B cell (primary cell): ENCODE measurements at regions not wholly inside any gene's neighbourhood (a gene's known extent, or its start where the extent isn't known, plus 50 kb on each side); places are given as distances from the start of the nearest gene placed in this dataset.

Experiments used
- ATAC-seq: fragments of 200-7000 bp; cut with Tn5 transposase; one replicate; pipeline ENCODE4 v1.10.0; 2021; ENCODE audit warnings: low read depth, mild to moderate bottlenecking, moderate number of reproducible peaks, moderate library complexity
- CTCF ChIA-PET: fragments of 350-600 bp; sonication (Branson Sonifier 250); formaldehyde crosslinking; loops from one replicate; lab custom pipeline; 2021; ENCODE audit warnings: antibody characterized with exemption, inconsistent platforms; lab: Charles Lee
- POLR2A ChIA-PET: fragments of 350-600 bp; sonication (Branson Sonifier 250); formaldehyde crosslinking; loops from one replicate; lab custom pipeline; 2021; ENCODE audit warnings: antibody characterized with exemption; lab: Charles Lee
- DNase-seq: peaks from one replicate; pipeline ENCODE4 v3.0.0; 2013
- H2AFZ ChIP-seq: 2 replicates; pipeline ENCODE4 v1.6.1; 2012; ENCODE audit warnings: mild to moderate bottlenecking, low read depth, low read length; ENCODE audit not compliant: insufficient read depth, poor library complexity, severe bottlenecking
- H3K27ac ChIP-seq, 2 donors: 1 replicate in 1 of 2; 2 replicates in 1 of 2; pipeline ENCODE4 v1.5.1; 2012 to 2013; ENCODE audit warnings: low read length in 2 of 2, mild to moderate bottlenecking in 2 of 2, moderate library complexity in 1 of 2
- H3K27me3 ChIP-seq, 4 experiments: fragments of 200-600 bp in 1 of 4; sonication (generic) in 1 of 4; replicated peaks in 1 of 4; 1 replicate in 2 of 4; 2 replicates in 2 of 4; pipeline versions ENCODE4 v1.6.1 to v1.7.0; 2013 to 2016; ENCODE audit warnings: low read length in 3 of 4, mild to moderate bottlenecking in 2 of 4, mixed read lengths in 1 of 4, moderate library complexity in 1 of 4; ENCODE audit not compliant: insufficient read depth in 4 of 4, control insufficient read depth in 3 of 4; ENCODE audit errors: control extremely low read depth in 1 of 4
- H3K36me3 ChIP-seq, 2 experiments: replicated peaks in 1 of 2; 1 replicate in 1 of 2; 2 replicates in 1 of 2; pipeline versions ENCODE4 v1.6.1 to v1.7.1; 2013; ENCODE audit warnings: low read length in 1 of 2; ENCODE audit not compliant: insufficient read depth in 2 of 2, control insufficient read depth in 1 of 2; ENCODE audit errors: control extremely low read depth in 1 of 2, extremely low read depth in 1 of 2
- H3K4me1 ChIP-seq, 2 donors: fragments of 200-600 bp in 1 of 2; sonication (generic) in 1 of 2; 1 replicate in 1 of 2; 2 replicates in 1 of 2; pipeline versions ENCODE4 v1.5.1 to v1.6.1; 2013 to 2017; ENCODE audit warnings: low read length in 2 of 2; ENCODE audit not compliant: control insufficient read depth in 2 of 2, insufficient read depth in 2 of 2
- H3K4me2 ChIP-seq: replicated peaks from 2 replicates; pipeline ENCODE3; 2012; ENCODE audit warnings: mild to moderate bottlenecking, low read depth, low read length; ENCODE audit not compliant: poor library complexity, severe bottlenecking
- H3K4me3 ChIP-seq, 5 experiments: fragments of 200-600 bp in 1 of 5; sonication (generic) in 1 of 5; 1 replicate in 3 of 5; 2 replicates in 2 of 5; pipeline versions ENCODE4 v1.5.1 to v1.7.0; 2011 to 2016; ENCODE audit warnings: low read length in 4 of 5, mild to moderate bottlenecking in 4 of 5, low read depth in 2 of 5, control low read depth in 1 of 5, moderate library complexity in 1 of 5; ENCODE audit not compliant: insufficient read depth in 1 of 5; ENCODE audit errors: control extremely low read depth in 1 of 5, extremely low read depth in 1 of 5
- H3K79me2 ChIP-seq: fragments of 200-600 bp; sonication (generic); one replicate; pipeline ENCODE4 v1.6.0; 2016; ENCODE audit warnings: low read length; ENCODE audit not compliant: control insufficient read depth, insufficient read depth
- H3K9ac ChIP-seq: fragments of 200-600 bp; sonication (generic); 2 replicates; pipeline ENCODE4 v1.6.1; 2017; ENCODE audit warnings: mild to moderate bottlenecking, low read length, moderate library complexity
- H3K9me3 ChIP-seq, 3 donors: one replicate each; pipeline versions ENCODE4 v1.6.1 to v1.7.1; 2013; ENCODE audit warnings: low read length in 2 of 3; ENCODE audit not compliant: control insufficient read depth in 2 of 3, insufficient read depth in 1 of 3; ENCODE audit errors: control extremely low read depth in 1 of 3
- H4K20me1 ChIP-seq: 2 replicates; pipeline ENCODE4 v1.6.0; 2012; ENCODE audit warnings: mild to moderate bottlenecking, low read length; ENCODE audit not compliant: insufficient read depth, control insufficient read depth, poor library complexity, severe bottlenecking
- H3K27ac Mint-ChIP-seq: one replicate; pipeline ENCODE4 v1.8.0; 2021; ENCODE audit warnings: mixed read lengths
- H3K27me3 Mint-ChIP-seq: one replicate; pipeline ENCODE4 v1.8.0; 2021; ENCODE audit warnings: mixed read lengths
- H3K4me1 Mint-ChIP-seq: one replicate; pipeline ENCODE4 v1.8.0; 2021; ENCODE audit warnings: mixed read lengths
- H3K4me3 Mint-ChIP-seq: one replicate; pipeline ENCODE4 v1.8.0; 2021; ENCODE audit warnings: mixed read lengths
- H3K9me3 Mint-ChIP-seq: one replicate; pipeline ENCODE4 v1.8.0; 2022; ENCODE audit warnings: mixed read lengths; ENCODE audit not compliant: insufficient read depth
- EZH2 ChIP-seq: IDR thresholded peaks from 2 replicates; pipeline ENCODE4 v1.6.1; 2012; ENCODE audit warnings: borderline replicate concordance, low read depth, mild to moderate bottlenecking, moderate library complexity, low read length; ENCODE audit not compliant: insufficient read depth, poor library complexity, severe bottlenecking
- WGBS: methylation state at CpG from one replicate; pipeline ENCODE4 v1.1.5; 2013; ENCODE audit warnings: missing lambda C conversion rate; ENCODE audit not compliant: insufficient coverage; 5-methylcytosine and 5-hydroxymethylcytosine counted together
- intact Hi-C: fragments of 100-400 bp; cut with micrococcal nuclease; formaldehyde crosslinking; loops from one replicate; pipeline ENCODE4 v1.10.0; 2022
- TF ChIP-seq, protein P1 (sequence below): fragments of 200-600 bp; IDR thresholded peaks from one replicate; pipeline ENCODE4 v1.8.0; 2022; ENCODE audit warnings: antibody characterized with exemption, mild to moderate bottlenecking

GRCh38 chr3:188948281-188948996 lies 223.3 kb upstream of the TPRG1 start:
- H3K4me3 Mint-ChIP-seq: no peak overlapping the region
- H3K4me3 ChIP-seq: no peak overlapping the region
- no peak for ATAC-seq
- peaks cover 15% of the 10 kb centered on the region for H3K27me3 Mint-ChIP-seq
- peaks cover 10% of the 10 kb centered on the region for H3K4me1 Mint-ChIP-seq
- H3K9me3 Mint-ChIP-seq: no peaks in the 10 kb centered on the region
- no peak overlapping the region for H2AFZ ChIP-seq
- DNase-seq: no peak
- peaks cover 9 to 13% of the 10 kb centered on the region in 2 donors for H3K4me1 ChIP-seq
- TF ChIP-seq, protein P1, sequence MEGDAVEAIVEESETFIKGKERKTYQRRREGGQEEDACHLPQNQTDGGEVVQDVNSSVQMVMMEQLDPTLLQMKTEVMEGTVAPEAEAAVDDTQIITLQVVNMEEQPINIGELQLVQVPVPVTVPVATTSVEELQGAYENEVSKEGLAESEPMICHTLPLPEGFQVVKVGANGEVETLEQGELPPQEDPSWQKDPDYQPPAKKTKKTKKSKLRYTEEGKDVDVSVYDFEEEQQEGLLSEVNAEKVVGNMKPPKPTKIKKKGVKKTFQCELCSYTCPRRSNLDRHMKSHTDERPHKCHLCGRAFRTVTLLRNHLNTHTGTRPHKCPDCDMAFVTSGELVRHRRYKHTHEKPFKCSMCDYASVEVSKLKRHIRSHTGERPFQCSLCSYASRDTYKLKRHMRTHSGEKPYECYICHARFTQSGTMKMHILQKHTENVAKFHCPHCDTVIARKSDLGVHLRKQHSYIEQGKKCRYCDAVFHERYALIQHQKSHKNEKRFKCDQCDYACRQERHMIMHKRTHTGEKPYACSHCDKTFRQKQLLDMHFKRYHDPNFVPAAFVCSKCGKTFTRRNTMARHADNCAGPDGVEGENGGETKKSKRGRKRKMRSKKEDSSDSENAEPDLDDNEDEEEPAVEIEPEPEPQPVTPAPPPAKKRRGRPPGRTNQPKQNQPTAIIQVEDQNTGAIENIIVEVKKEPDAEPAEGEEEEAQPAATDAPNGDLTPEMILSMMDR: no peak
- no peak for TF ChIP-seq EZH2
- peaks cover 0 to 22% (median 8%) of the 10 kb centered on the region in 4 experiments for H3K27me3 ChIP-seq
- intact Hi-C loops: no loop called here
- no peak overlapping the region for H3K9ac ChIP-seq
- no peaks in the 10 kb centered on the region for H3K79me2 ChIP-seq
- no peaks in the 10 kb centered on the region for H3K9me3 ChIP-seq
- H4K20me1 ChIP-seq: no peaks in the 10 kb centered on the region
- POLR2A ChIA-PET: interaction anchor here (0.7 kb wide), 1 partner anchor 98 kb away, joined by 5 read pairs; no protein-coding TSS in a partner anchor
- CTCF ChIA-PET: interaction anchor here (0.9 to 6.2 kb wide), 2 partner anchors 1201 to 1209 kb away, joined by 3 to 64 read pairs; no protein-coding TSS in a partner anchor
- 88% methylated on average over 7 of the region's 10 CpGs for WGBS
- no peak overlapping the region for H3K27ac Mint-ChIP-seq
- H3K36me3 ChIP-seq: no peaks in the 10 kb centered on the region
- no peak overlapping the region for H3K27ac ChIP-seq
- no peak overlapping the region for H3K4me2 ChIP-seq

DNA sequence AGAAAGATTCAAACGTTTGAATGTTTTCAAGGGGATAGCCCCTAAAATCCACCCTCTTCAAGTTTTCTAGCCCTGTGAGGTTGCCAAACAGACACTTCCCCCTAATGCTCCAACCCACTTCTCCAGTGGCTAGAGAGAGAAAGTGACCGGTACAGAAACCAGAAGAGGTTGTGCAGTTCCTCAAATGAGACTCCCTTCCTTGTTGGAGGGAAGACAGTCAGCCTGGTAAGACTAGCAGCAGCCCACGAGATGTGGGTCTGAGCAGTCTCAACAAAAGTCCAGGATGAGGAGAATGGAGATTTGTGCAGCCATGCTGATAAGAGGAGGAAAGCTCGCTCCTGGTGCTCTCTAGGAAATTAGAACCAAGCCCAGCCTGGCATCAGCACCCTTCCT lies 222.8 kb upstream of the TPRG1 start:
- WGBS: 58% methylated on average over 2 of the region's 4 CpGs
- peaks cover 10% of the 10 kb centered on the region for H3K4me1 Mint-ChIP-seq
- no peak for ATAC-seq

More for the DNA sequence above, 222.8 kb upstream of the TPRG1 start:
- Histone ChIP-seq H3K4me2 (no peak overlapping the region), H3K27ac (no peak overlapping the region), H3K79me2 (no peaks in the 10 kb centered on the region), H3K27me3 (peaks cover 0 to 22% (median 8%) of the 10 kb centered on the region in 4 experiments), H3K4me3 (no peak overlapping the region), H3K4me1 (peaks cover 9 to 13% of the 10 kb centered on the region in 2 donors), H4K20me1 (no peaks in the 10 kb centered on the region), H3K9me3 (no peaks in the 10 kb centered on the region), H2AFZ (no peak overlapping the region), H3K9ac (no peak overlapping the region), H3K36me3 (no peaks in the 10 kb centered on the region)
- H3K9me3 Mint-ChIP-seq: no peaks in the 10 kb centered on the region
- peaks cover 15% of the 10 kb centered on the region for H3K27me3 Mint-ChIP-seq
- no peak overlapping the region for H3K4me3 Mint-ChIP-seq
- ChIA-PET POLR2A (no interaction called here), CTCF (no interaction called here)
- no peak overlapping the region for H3K27ac Mint-ChIP-seq
- TF ChIP-seq, protein P1: no peak
- TF ChIP-seq EZH2: no peak
- DNase-seq: no peak
- intact Hi-C loops: no loop called here
